ENCODE measurements at regions not wholly inside any gene's neighbourhood (a gene's known extent, or its start where the extent isn't known, plus 50 kb on each side); places are given as distances from the start of the nearest gene placed in this dataset.

GRCh38 chr4:171246948-171247347 is 566.3 kb upstream of the GALNTL6 start:
- DNase-seq (ENCODE audit: extremely low read depth in 1 of 4, low spot score in 3 of 4) (no peak), ATAC-seq (no peak), FAIRE-seq (no peak)
- Histone ChIP-seq H3K4me3 (no peak overlapping the region), H2AFZ (ENCODE audit: low read depth, low read length) (no peak overlapping the region), H3K27me3 (ENCODE audit: control insufficient read depth in 2 of 2, insufficient read depth in 2 of 2, low read length in 2 of 2) (no peaks in the 10 kb centered on the region), H3K9me3 (replicated peaks; ENCODE audit: control insufficient read depth, insufficient read depth, low read depth, low read length) (no peaks in the 10 kb centered on the region), H4K20me1 (replicated peaks; ENCODE audit: control insufficient read depth, insufficient read depth, low read length) (no peaks in the 10 kb centered on the region), H3K79me2 (ENCODE audit: control insufficient read depth, insufficient read depth, low read length) (no peaks in the 10 kb centered on the region), H3K4me2 (ENCODE audit: insufficient read depth, low read length) (no peak overlapping the region), H3K9ac (ENCODE audit: insufficient read depth in 1 of 2, low read depth in 2 of 2, low read length in 2 of 2) (no peak overlapping the region), H3K9me1 (ENCODE audit: control insufficient read depth, insufficient read depth, low read length) (no peaks in the 10 kb centered on the region), H3K27ac (ENCODE audit: extremely low read depth, low read depth, low read length) (no peak overlapping the region), H3K36me3 (ENCODE audit: control insufficient read depth, insufficient read depth, low read length) (no peaks in the 10 kb centered on the region), H3K4me1 (replicated peaks in 1 of 2; ENCODE audit: control insufficient read depth in 2 of 2, insufficient read depth in 2 of 2, low read length in 2 of 2) (no peaks in the 10 kb centered on the region)
- intact Hi-C loops (cut with micrococcal nuclease) (no loop called here), in situ Hi-C loops (cut with MboI) (no loop called here)
- no TSS peak for BruUV-seq (replicated peaks)
- TF ChIP-seq ZNF165 (CRISPR knock-in tag; IDR thresholded peaks at IDR 0.05; ENCODE audit: borderline replicate concordance) (no peak), MEF2D (tag; conservative IDR thresholded peaks at IDR 0.05; ENCODE audit: low read depth) (no peak), RFX1 (IDR thresholded peaks at IDR 0.05) (no peak), TCF3 (CRISPR knock-in tag; IDR thresholded peaks at IDR 0.05) (no peak), TAF1 (IDR thresholded peaks at IDR 0.05; ENCODE audit: control insufficient read depth, extremely low read depth, insufficient read depth, low read length, severe bottlenecking) (no peak)
- POLR2A ChIA-PET: no interaction called here
- CTCF ChIA-PET (ENCODE audit: low intra/inter-chr PET ratio): no interaction called here

- H3K36me3 ChIP-seq (ENCODE audit: control insufficient read depth, insufficient read depth, low read length): no peaks in the 10 kb centered on the region
- H3K79me2 ChIP-seq (ENCODE audit: control insufficient read depth, insufficient read depth, low read length): no peaks in the 10 kb centered on the region
- H3K4me1 ChIP-seq (replicated peaks in 1 of 2; ENCODE audit: control insufficient read depth in 2 of 2, insufficient read depth in 2 of 2, low read length in 2 of 2): no peaks in the 10 kb centered on the region
- H3K4me3 ChIP-seq: no peak overlapping the region
- TF ChIP-seq ZNF280B (CRISPR knock-in tag; IDR thresholded peaks at IDR 0.05): no peak
- no peak for TF ChIP-seq HOMEZ (CRISPR knock-in tag; IDR thresholded peaks at IDR 0.05)
- no peak for TF ChIP-seq HDGF (IDR thresholded peaks at IDR 0.05)
- TF ChIP-seq RBM15 (IDR thresholded peaks at IDR 0.05; ENCODE audit: insufficient read depth, low read length): no peak
- no peak for TF ChIP-seq ZNF165 (CRISPR knock-in tag; IDR thresholded peaks at IDR 0.05; ENCODE audit: borderline replicate concordance)
- TF ChIP-seq KDM1A (IDR thresholded peaks at IDR 0.05): no peak
- TF ChIP-seq ZNF124 (CRISPR knock-in tag; IDR thresholded peaks at IDR 0.05): no peak
- TF ChIP-seq TSC22D4 (tag; IDR thresholded peaks at IDR 0.05): no peak
- TF ChIP-seq FOXP1 (CRISPR knock-in tag; IDR thresholded peaks at IDR 0.05): no peak
- no peak overlapping the region for H3K9ac ChIP-seq (ENCODE audit: insufficient read depth in 1 of 2, low read depth in 2 of 2, low read length in 2 of 2)
- in situ Hi-C loops (cut with MboI) (no loop called here), intact Hi-C loops (cut with micrococcal nuclease) (no loop called here)
- no peak overlapping the region for H3K27ac ChIP-seq (ENCODE audit: extremely low read depth, low read depth, low read length)
- BruUV-seq (replicated peaks): no TSS peak
- H2AFZ ChIP-seq (ENCODE audit: low read depth, low read length): no peak overlapping the region
- H3K27me3 ChIP-seq (ENCODE audit: control insufficient read depth in 2 of 2, insufficient read depth in 2 of 2, low read length in 2 of 2): no peaks in the 10 kb centered on the region
- 0% methylated on average over 2 of the region's 2 CpGs for WGBS (ENCODE audit: insufficient coverage, low coverage, missing lambda C conversion rate)
- H3K9me1 ChIP-seq (ENCODE audit: control insufficient read depth, insufficient read depth, low read length): no peaks in the 10 kb centered on the region
- ATAC-seq (no peak), FAIRE-seq (no peak), DNase-seq (ENCODE audit: extremely low read depth in 1 of 4, low spot score in 3 of 4) (no peak)
- ChIA-PET POLR2A (no interaction called here), CTCF (ENCODE audit: low intra/inter-chr PET ratio) (no interaction called here)
- H4K20me1 ChIP-seq (replicated peaks; ENCODE audit: control insufficient read depth, insufficient read depth, low read length): no peaks in the 10 kb centered on the region
- H3K4me2 ChIP-seq (ENCODE audit: insufficient read depth, low read length): no peak overlapping the region
- H3K9me3 ChIP-seq (replicated peaks; ENCODE audit: control insufficient read depth, insufficient read depth, low read depth, low read length): no peaks in the 10 kb centered on the region
Observed at GRCh38 chr4:171242831-171243230, 570.4 kb upstream of the GALNTL6 start.

Data from K562 (cell line).